GM23338 (cell line): ENCODE measurements at regions not wholly inside any gene's neighbourhood (a gene's known extent, or its start where the extent isn't known, plus 50 kb on each side); places are given as distances from the start of the nearest gene placed in this dataset.
"Not testable (repeated sequence)": the region's sequence is repeated elsewhere in the genome, so short reads cannot be mapped to it uniquely, and the experiment has no call there.

Source experiments
- CREB1 ChIP-seq: fragments of 250-450 bp; sonication (Bioruptor Pico); IDR thresholded peaks from 2 replicates; pipeline ENCODE4 v1.5.0; 2020; ENCODE audit warnings: low read depth, mild to moderate bottlenecking, moderate library complexity
- CTCF ChIP-seq, 2 experiments: fragments of 200-600 bp in 1 of 2; sonication (generic) in 1 of 2; conservative IDR thresholded peaks; 2 replicates each; pipeline versions ENCODE4 v1.5.1 to v1.6.1; 2016 to 2017; ENCODE audit warnings: antibody characterized with exemption in 2 of 2, low read depth in 2 of 2, mild to moderate bottlenecking in 2 of 2, moderate library complexity in 1 of 2
- ETS1 ChIP-seq: IDR thresholded peaks from 2 replicates; pipeline ENCODE4 v1.6.1; 2016; ENCODE audit warnings: antibody characterized with exemption
- EZH2 ChIP-seq: fragments of 200-600 bp; sonication (generic); IDR thresholded peaks from one replicate; pipeline ENCODE4 v1.8.0; 2017; ENCODE audit warnings: antibody characterized with exemption, mild to moderate bottlenecking, low read depth; ENCODE audit not compliant: unreplicated experiment
- EZH2phosphoT487 ChIP-seq: fragments of 200-600 bp; sonication (generic); IDR thresholded peaks from one replicate; pipeline ENCODE4 v1.8.1; 2018; ENCODE audit warnings: antibody characterized with exemption; ENCODE audit not compliant: unreplicated experiment
- JUNB ChIP-seq: IDR thresholded peaks from one replicate; pipeline ENCODE4 v1.6.1; 2016; ENCODE audit warnings: antibody characterized with exemption; ENCODE audit not compliant: unreplicated experiment
- NANOG ChIP-seq: IDR thresholded peaks from 2 replicates; pipeline ENCODE4 v1.6.1; 2016; ENCODE audit warnings: antibody characterized with exemption, borderline replicate concordance
- POLR2AphosphoS5 ChIP-seq: IDR thresholded peaks from 2 replicates; pipeline ENCODE4 v1.6.1; 2016; ENCODE audit warnings: antibody characterized with exemption, low read depth
- REST ChIP-seq: IDR thresholded peaks from one replicate; pipeline ENCODE4 v1.6.1; 2018; ENCODE audit warnings: antibody characterized with exemption; ENCODE audit not compliant: unreplicated experiment
- STAT1 ChIP-seq: IDR thresholded peaks from one replicate; pipeline ENCODE4 v1.6.1; 2016; ENCODE audit warnings: antibody characterized with exemption; ENCODE audit not compliant: unreplicated experiment
- ZNF331 ChIP-seq: fragments of 250-450 bp; sonication (Bioruptor Pico); IDR thresholded peaks from 2 replicates; pipeline ENCODE4 v1.5.0; 2020; ENCODE audit warnings: low read depth, mild to moderate bottlenecking, moderate library complexity

DNA sequence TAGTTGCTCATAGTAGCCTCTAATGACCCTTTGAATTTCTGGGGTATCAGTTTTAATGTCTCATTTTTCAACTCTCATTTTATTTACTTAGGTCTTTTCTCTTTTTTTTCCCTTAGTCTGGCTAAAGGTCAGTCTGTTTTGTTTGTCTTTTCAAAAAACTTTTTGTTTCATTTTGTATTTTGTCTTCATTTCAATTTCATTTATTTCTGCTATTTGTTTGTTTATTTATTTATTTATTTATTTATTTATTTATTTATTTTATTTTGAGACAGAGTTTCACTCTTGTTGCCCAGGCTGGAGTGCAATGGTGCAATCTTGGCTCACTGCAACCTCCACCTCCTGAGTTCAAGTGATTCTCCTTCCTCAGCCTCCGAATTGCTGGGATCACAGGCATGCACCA, 1076.9 kb downstream of the PCDH7 start:
- TF ChIP-seq EZH2; CTCF (conservative IDR thresholded peaks at IDR 0.05; ENCODE audit: low read depth in 2 of 2); EZH2phosphoT487; JUNB; POLR2AphosphoS5; REST; CREB1 (CRISPR knock-in tag); NANOG; STAT1; ZNF331 (CRISPR knock-in tag); ETS1: not testable (repeated sequence)
